AG04449 (cell line): ENCODE measurements at regions not wholly inside any gene's neighbourhood (a gene's known extent, or its start where the extent isn't known, plus 50 kb on each side); places are given as distances from the start of the nearest gene placed in this dataset.

Experiments used
- CTCF ChIA-PET: fragments of 350-600 bp; formaldehyde crosslinking; extraction: SDS; loops from one replicate; lab custom pipeline; 2021; ENCODE audit warnings: antibody characterized with exemption; lab: Yijun Ruan, JAX
- POLR2A ChIA-PET: fragments of 400-600, 350-600 bp; formaldehyde crosslinking; extraction: SDS; loops from one replicate; lab custom pipeline; 2020; ENCODE audit warnings: antibody characterized with exemption, inconsistent platforms; lab: Yijun Ruan, JAX
- DNase-seq: peaks from one replicate; pipeline ENCODE4 v3.0.0-alpha.2; 2010; ENCODE audit warnings: low read depth, low spot score
- H3K4me3 ChIP-seq: 2 replicates; pipeline ENCODE4 v1.5.1; 2011; ENCODE audit warnings: low read depth, mild to moderate bottlenecking, control low read depth, low read length
- TF ChIP-seq, protein P1 (sequence below): IDR thresholded peaks from one replicate; pipeline ENCODE4 v1.5.1; 2011; ENCODE audit warnings: mild to moderate bottlenecking, moderate library complexity, low read length, control low read depth, inconsistent platforms; ENCODE audit not compliant: insufficient read depth; ENCODE audit errors: missing control alignments

GRCh38 chr3:118468801-118469200 lies 565.8 kb downstream of the IGSF11 start:
- no peak overlapping the region for H3K4me3 ChIP-seq
- CTCF ChIA-PET, result no interaction called here
- POLR2A ChIA-PET, result no interaction called here

DNA sequence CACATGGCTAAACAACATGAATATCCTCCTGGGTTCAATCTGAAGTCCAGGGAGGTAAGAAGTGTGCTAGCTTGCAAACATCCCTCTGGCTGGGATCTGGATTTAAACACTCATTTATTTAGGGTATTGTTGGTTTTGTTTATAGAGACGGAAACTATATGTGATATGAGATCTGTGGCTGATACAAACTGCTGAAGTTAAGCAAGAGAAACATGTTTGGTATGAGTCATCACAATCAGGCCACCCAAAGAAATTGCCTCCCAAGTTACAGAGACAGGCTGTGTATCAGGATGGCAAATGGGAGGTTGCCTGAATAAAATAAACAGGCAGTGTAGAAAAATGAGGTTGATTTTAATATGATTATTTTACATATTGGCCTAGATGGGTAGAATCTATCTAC lies 562.1 kb downstream of the IGSF11 start:
- no peak overlapping the region for H3K4me3 ChIP-seq
- DNase-seq, result no peak
- TF ChIP-seq, protein P1, sequence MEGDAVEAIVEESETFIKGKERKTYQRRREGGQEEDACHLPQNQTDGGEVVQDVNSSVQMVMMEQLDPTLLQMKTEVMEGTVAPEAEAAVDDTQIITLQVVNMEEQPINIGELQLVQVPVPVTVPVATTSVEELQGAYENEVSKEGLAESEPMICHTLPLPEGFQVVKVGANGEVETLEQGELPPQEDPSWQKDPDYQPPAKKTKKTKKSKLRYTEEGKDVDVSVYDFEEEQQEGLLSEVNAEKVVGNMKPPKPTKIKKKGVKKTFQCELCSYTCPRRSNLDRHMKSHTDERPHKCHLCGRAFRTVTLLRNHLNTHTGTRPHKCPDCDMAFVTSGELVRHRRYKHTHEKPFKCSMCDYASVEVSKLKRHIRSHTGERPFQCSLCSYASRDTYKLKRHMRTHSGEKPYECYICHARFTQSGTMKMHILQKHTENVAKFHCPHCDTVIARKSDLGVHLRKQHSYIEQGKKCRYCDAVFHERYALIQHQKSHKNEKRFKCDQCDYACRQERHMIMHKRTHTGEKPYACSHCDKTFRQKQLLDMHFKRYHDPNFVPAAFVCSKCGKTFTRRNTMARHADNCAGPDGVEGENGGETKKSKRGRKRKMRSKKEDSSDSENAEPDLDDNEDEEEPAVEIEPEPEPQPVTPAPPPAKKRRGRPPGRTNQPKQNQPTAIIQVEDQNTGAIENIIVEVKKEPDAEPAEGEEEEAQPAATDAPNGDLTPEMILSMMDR, result no peak
- ChIA-PET CTCF (no interaction called here), POLR2A (no interaction called here)

More at GRCh38 chr3:118468801-118469200, 565.8 kb downstream of the IGSF11 start:
- DNase-seq, result no peak
- TF ChIP-seq, protein P1, result no peak

GRCh38 chr3:118473343-118473742 lies 561.3 kb downstream of the IGSF11 start:
- ChIA-PET POLR2A (no interaction called here), CTCF (no interaction called here)
- TF ChIP-seq, protein P1, result no peak
- no peak for DNase-seq
- H3K4me3 ChIP-seq, result no peak overlapping the region

- ChIA-PET POLR2A (no interaction called here), CTCF (no interaction called here)
- TF ChIP-seq, protein P1, result no peak
- H3K4me3 ChIP-seq, result no peak overlapping the region
- no peak for DNase-seq
Observed at GRCh38 chr3:118476885-118477618, 557.6 kb downstream of the IGSF11 start.

GRCh38 chr3:118477768-118478167 lies 556.9 kb downstream of the IGSF11 start:
- DNase-seq, result no peak
- H3K4me3 ChIP-seq, result no peak overlapping the region
- TF ChIP-seq, protein P1, result no peak
- CTCF ChIA-PET, result no interaction called here
- POLR2A ChIA-PET, result no interaction called here

DNA sequence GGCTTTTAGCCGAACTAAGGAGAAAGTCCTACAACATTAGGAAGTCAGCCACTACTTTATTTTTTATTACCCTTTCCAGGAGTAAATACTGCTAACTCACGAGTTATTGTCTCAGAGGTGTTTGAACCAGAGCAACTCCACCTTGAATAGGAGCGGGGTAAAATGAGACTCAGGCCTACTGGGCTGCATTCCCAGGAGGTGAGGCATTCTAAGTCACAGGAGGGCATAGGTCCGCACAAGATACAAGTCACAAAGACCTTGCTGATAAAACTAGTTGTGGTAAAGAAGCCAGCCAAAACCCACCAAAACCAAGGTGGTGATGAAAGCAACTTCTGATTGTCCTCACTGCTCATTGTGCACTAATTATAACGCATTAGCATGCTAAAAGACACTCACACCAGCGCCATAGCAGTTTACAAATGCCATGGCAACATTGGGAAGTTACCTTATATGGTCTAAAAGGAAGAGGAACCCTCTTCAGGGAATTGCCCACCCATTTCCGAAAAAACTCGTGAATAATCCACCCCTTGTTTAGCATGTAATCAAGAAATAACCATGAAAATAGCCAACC lies 555.9 kb downstream of the IGSF11 start:
- CTCF ChIA-PET, result no interaction called here

More for the DNA sequence above, 555.9 kb downstream of the IGSF11 start:
- H3K4me3 ChIP-seq, result no peak overlapping the region
- TF ChIP-seq, protein P1, result no peak
- POLR2A ChIA-PET, result no interaction called here
- DNase-seq, result no peak
